ENCODE measurements at regions not wholly inside any gene's neighbourhood (a gene's known extent, or its start where the extent isn't known, plus 50 kb on each side); places are given as distances from the start of the nearest gene placed in this dataset.
A peak's percentile ranks its signal among the peaks of the same experiment; 100 is the strongest.

DNA sequence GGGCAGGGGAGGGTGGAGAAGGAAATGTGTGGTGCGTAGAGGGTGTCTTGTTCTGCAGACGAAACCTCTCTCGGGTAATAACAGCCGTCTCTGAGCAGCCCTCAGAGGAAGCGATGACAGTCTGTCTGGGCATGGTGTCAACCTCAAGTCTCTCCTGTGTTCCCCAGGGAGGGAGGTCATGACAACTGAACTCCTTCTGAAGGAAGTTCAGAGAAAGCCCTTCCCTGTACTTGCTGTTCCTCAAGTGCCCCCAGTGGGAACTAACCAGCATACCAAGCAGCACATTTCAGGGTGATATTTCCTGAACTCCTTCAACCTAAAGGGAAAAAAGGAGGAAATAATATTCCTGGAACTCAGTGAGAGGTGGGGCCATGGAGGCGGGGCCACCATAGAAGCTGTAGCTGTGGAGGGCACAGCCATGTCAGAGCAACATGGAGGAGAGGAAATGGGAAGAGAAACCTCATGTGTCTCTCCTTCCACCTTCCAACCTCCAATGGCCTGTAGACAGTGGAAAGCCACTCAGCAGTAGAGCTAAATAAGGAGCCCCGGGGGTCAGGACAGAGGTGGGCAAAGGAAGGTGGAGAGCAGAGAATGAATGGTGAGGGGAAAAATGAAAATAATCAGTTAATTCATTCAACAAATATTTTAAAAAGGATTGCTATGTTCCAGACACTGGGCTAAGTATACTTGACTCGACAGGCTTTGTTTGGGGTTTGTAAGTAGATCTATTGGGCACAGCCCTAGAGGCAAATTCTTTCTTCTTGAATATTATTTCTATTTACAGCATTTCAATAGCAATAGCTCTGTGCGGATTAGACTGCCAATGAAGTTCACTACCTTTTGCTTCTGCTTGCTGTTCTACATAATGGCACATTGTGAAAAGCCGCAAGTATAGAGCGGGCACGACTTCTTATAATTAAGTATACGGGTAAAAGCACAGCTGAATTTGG, 61.0 kb upstream of the AOAH start:
- Mint-ChIP-seq H3K36me3 (ENCODE audit: insufficient read depth, unreplicated experiment) (no peaks in the 10 kb centered on the region), H3K4me3 (ENCODE audit: unreplicated experiment) (no peak overlapping the region), H3K4me1 (ENCODE audit: insufficient read depth, unreplicated experiment) (peaks cover 12% of the 10 kb centered on the region), H3K9me3 (ENCODE audit: unreplicated experiment) (peaks cover 14% of the 10 kb centered on the region), H3K27me3 (ENCODE audit: insufficient read depth, unreplicated experiment) (no peaks in the 10 kb centered on the region), H3K27ac (ENCODE audit: low read depth, unreplicated experiment) (peak overlapping the region; percentile 88)
- intact Hi-C loops (cut with micrococcal nuclease): no loop called here
- CTCF ChIA-PET: interaction anchor here (0.7 to 1.1 kb wide), 3 partner anchors 13 to 397 kb away, joined by 3 read pairs; no protein-coding TSS in a partner anchor
- POLR2A ChIA-PET: interaction anchor here (0.6 to 1.7 kb wide), 4 partner anchors 10 to 485 kb away, joined by 3 to 7 read pairs (median 3); no protein-coding TSS in a partner anchor
- no peak for DNase-seq (ENCODE audit: unreplicated experiment)
- no TSS peak for BruUV-seq (replicated peaks)
- TF ChIP-seq, protein P1, sequence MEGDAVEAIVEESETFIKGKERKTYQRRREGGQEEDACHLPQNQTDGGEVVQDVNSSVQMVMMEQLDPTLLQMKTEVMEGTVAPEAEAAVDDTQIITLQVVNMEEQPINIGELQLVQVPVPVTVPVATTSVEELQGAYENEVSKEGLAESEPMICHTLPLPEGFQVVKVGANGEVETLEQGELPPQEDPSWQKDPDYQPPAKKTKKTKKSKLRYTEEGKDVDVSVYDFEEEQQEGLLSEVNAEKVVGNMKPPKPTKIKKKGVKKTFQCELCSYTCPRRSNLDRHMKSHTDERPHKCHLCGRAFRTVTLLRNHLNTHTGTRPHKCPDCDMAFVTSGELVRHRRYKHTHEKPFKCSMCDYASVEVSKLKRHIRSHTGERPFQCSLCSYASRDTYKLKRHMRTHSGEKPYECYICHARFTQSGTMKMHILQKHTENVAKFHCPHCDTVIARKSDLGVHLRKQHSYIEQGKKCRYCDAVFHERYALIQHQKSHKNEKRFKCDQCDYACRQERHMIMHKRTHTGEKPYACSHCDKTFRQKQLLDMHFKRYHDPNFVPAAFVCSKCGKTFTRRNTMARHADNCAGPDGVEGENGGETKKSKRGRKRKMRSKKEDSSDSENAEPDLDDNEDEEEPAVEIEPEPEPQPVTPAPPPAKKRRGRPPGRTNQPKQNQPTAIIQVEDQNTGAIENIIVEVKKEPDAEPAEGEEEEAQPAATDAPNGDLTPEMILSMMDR (IDR thresholded peaks at IDR 0.05; ENCODE audit: unreplicated experiment): no peak

DNA sequence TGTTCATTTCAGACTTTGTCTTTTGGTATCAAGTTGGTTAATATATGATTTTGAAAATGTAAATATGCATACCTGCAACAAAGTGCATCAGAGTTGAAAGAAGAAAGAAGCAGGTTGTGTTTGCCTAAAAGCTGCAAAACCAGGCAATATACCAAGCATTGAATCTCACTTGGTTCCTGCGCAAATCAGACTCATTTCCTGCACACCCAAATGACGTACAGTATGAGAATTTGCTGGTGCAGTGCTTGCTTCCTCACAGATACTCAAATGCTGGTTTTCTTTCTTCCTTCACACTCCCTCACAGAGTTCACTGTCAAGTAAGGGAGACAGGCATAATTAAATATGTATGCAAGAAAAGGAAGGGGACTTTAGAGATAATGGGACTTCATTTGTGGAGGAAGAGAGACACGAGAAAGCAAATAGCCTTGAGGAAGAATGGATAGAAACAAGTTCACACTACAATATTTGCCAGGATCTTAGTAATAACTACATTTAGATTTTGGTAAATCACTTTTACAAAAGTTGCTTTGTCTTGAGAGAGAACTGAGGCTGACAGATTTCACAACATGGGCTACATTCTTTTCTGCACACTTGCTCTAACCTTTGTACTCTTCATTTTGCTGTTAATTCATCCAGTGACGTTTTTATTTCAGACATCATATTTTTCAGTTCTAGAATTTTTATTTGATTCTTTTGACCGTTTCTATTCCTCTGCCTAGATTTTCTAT, 56.9 kb upstream of the AOAH start:
- Mint-ChIP-seq H3K9me3 (ENCODE audit: unreplicated experiment) (peaks cover 14% of the 10 kb centered on the region), H3K4me1 (ENCODE audit: insufficient read depth, unreplicated experiment) (peaks cover 12% of the 10 kb centered on the region), H3K4me3 (ENCODE audit: unreplicated experiment) (no peak overlapping the region), H3K27me3 (ENCODE audit: insufficient read depth, unreplicated experiment) (no peaks in the 10 kb centered on the region), H3K36me3 (ENCODE audit: insufficient read depth, unreplicated experiment) (no peaks in the 10 kb centered on the region), H3K27ac (ENCODE audit: low read depth, unreplicated experiment) (no peak overlapping the region)
- ChIA-PET CTCF (interaction anchor here (0.8 to 1.5 kb wide), 2 partner anchors 8 to 401 kb away, joined by 3 to 7 read pairs; no protein-coding TSS in a partner anchor), POLR2A (no interaction called here)
- BruUV-seq (replicated peaks): no TSS peak
- intact Hi-C loops (cut with micrococcal nuclease): no loop called here
- TF ChIP-seq, protein P1 (IDR thresholded peaks at IDR 0.05; ENCODE audit: unreplicated experiment): no peak
- no peak for DNase-seq (ENCODE audit: unreplicated experiment)

DNA sequence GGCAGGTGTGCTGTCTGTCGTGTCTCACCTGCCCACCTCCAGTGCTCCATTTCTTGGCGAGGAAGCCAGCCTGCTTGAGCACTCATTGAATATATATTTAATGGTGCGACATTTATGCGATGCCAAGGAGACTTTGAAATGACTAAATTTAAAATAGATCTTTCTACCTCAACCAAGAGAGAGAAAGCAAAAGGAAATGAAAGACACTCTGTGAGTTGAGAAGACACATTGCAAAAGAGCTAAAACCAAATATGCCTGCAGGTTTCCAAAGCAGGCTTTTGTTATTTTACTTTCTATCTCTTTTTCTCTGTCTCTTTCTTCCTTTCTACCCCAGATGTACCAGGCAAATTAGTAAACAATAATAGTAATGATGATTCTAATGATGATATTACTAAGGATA, 53.6 kb upstream of the AOAH start:
- H3K4me1 Mint-ChIP-seq (ENCODE audit: insufficient read depth, unreplicated experiment): no peaks in the 10 kb centered on the region
- CTCF ChIA-PET: interaction anchor here (1.1 kb wide), 1 partner anchor 290 kb away, joined by 3 read pairs; no protein-coding TSS in a partner anchor
- POLR2A ChIA-PET: interaction anchor here (0.5 to 1.9 kb wide), 4 partner anchors 11 to 268 kb away, joined by 3 to 7 read pairs (median 4); no protein-coding TSS in a partner anchor
- H3K36me3 Mint-ChIP-seq (ENCODE audit: insufficient read depth, unreplicated experiment): no peaks in the 10 kb centered on the region
- H3K9me3 Mint-ChIP-seq (ENCODE audit: unreplicated experiment): peaks cover 14% of the 10 kb centered on the region
- DNase-seq (ENCODE audit: unreplicated experiment): no peak
- BruUV-seq (replicated peaks): no TSS peak
- H3K27me3 Mint-ChIP-seq (ENCODE audit: insufficient read depth, unreplicated experiment): no peaks in the 10 kb centered on the region
- intact Hi-C loops (cut with micrococcal nuclease): no loop called here
- H3K4me3 Mint-ChIP-seq (ENCODE audit: unreplicated experiment): no peak overlapping the region
- TF ChIP-seq, protein P1 (IDR thresholded peaks at IDR 0.05; ENCODE audit: unreplicated experiment): no peak
- H3K27ac Mint-ChIP-seq (ENCODE audit: low read depth, unreplicated experiment): no peak overlapping the region

DNA sequence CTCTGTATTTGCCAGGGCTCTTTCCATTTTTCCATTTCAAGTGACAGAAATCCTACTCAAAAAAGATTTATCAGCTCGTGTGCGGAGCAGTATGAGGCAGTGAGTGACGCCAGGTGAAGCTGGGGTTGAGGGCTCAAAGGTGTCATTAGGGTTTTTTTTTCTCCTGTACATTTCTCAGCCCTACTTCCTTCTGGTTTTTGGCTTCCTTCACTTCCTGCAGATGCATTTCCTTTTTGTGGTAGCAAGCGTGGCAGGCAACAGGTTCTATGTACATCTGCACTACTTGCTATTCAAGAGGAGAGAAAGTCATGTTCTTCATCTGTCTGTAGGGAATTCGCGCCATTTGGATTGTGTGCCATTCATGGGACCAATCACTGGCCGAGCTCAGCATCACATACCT, 52.8 kb upstream of the AOAH start:
- POLR2A ChIA-PET: interaction anchor here (0.5 to 1.9 kb wide), 4 partner anchors 10 to 269 kb away, joined by 3 to 7 read pairs (median 4); no protein-coding TSS in a partner anchor
- intact Hi-C loops (cut with micrococcal nuclease): no loop called here
- H3K4me1 Mint-ChIP-seq (ENCODE audit: insufficient read depth, unreplicated experiment): no peaks in the 10 kb centered on the region
- peaks cover 11% of the 10 kb centered on the region for H3K9me3 Mint-ChIP-seq (ENCODE audit: unreplicated experiment)
- DNase-seq (ENCODE audit: unreplicated experiment): no peak
- no peak overlapping the region for H3K4me3 Mint-ChIP-seq (ENCODE audit: unreplicated experiment)
- no peak overlapping the region for H3K27ac Mint-ChIP-seq (ENCODE audit: low read depth, unreplicated experiment)
- no peaks in the 10 kb centered on the region for H3K27me3 Mint-ChIP-seq (ENCODE audit: insufficient read depth, unreplicated experiment)
- no TSS peak for BruUV-seq (replicated peaks)
- TF ChIP-seq, protein P1 (IDR thresholded peaks at IDR 0.05; ENCODE audit: unreplicated experiment): no peak
- CTCF ChIA-PET: interaction anchor here (1.2 kb wide), 1 partner anchor 17 kb away, joined by 3 read pairs; no protein-coding TSS in a partner anchor
- H3K36me3 Mint-ChIP-seq (ENCODE audit: insufficient read depth, unreplicated experiment): no peaks in the 10 kb centered on the region

Measured in MCF 10A (cell line).